Transverse colon (tissue), 4 donors: ENCODE measurements at regions not wholly inside any gene's neighbourhood (a gene's known extent, or its start where the extent isn't known, plus 50 kb on each side); places are given as distances from the start of the nearest gene placed in this dataset.

Experiments
- CTCF ChIP-seq, 5 experiments: fragments of 200-600 bp in 3 of 5; fragments of 450-650 bp in 2 of 5; sonication (generic) in 3 of 5; IDR thresholded peaks; 1 replicate in 2 of 5; 2 replicates in 3 of 5; pipeline ENCODE4 v1.5.1; 2016 to 2017; ENCODE audit warnings: antibody characterized with exemption in 5 of 5, inconsistent platforms in 3 of 5, mild to moderate bottlenecking in 2 of 5, moderate library complexity in 1 of 5
- EP300 ChIP-seq: sonication (generic); formaldehyde crosslinking; IDR thresholded peaks from one replicate; pipeline ENCODE4 v1.6.1; 2017; ENCODE audit warnings: antibody characterized with exemption, low read depth
- POLR2A ChIP-seq: fragments of 450-650 bp; IDR thresholded peaks from one replicate; pipeline ENCODE4 v1.6.1; 2016; ENCODE audit warnings: antibody characterized with exemption, mild to moderate bottlenecking, moderate library complexity
- POLR2AphosphoS5 ChIP-seq, 3 donors: sonication (generic); formaldehyde crosslinking; IDR thresholded peaks; one replicate each; pipeline ENCODE4 v1.6.1; 2016; ENCODE audit warnings: antibody characterized with exemption in 3 of 3

- TF ChIP-seq CTCF (IDR thresholded peaks at IDR 0.05): no peak
- no peak for TF ChIP-seq POLR2A
- TF ChIP-seq POLR2AphosphoS5 (IDR thresholded peaks at IDR 0.05): no peak
- no peak for TF ChIP-seq EP300
Measured at GRCh38 chr4:179766938-179767337, 2324.7 kb upstream of the AGA start.
